ENCODE measurements at regions not wholly inside any gene's neighbourhood (a gene's known extent, or its start where the extent isn't known, plus 50 kb on each side); places are given as distances from the start of the nearest gene placed in this dataset.

- POLR2A ChIA-PET = interaction anchor here in 1 of 2 donors (0.6 kb wide), 1 partner anchor 85 kb away, joined by 5 read pairs; no protein-coding TSS in a partner anchor
Observed at GRCh38 chr15:89007989-89008388, 80.3 kb upstream of the ABHD2 start.

GRCh38 chr15:89009080-89009479 is 79.2 kb upstream of the ABHD2 start:
- Histone ChIP-seq H3K4me1 (ENCODE audit: control insufficient read depth in 1 of 2, extremely low read depth in 1 of 2, insufficient read depth in 2 of 2, low read length in 2 of 2) (no peaks in the 10 kb centered on the region), H3K27me3 (replicated peaks in 1 of 2; ENCODE audit: control insufficient read depth in 2 of 2, extremely low read depth in 1 of 2, insufficient read depth in 2 of 2, low read length in 1 of 2) (peaks cover 0 to 11% of the 10 kb centered on the region in 2 experiments), H3K9me3 (no peaks in the 10 kb centered on the region), H3K4me3 (ENCODE audit: control insufficient read depth in 1 of 2, extremely low read depth in 1 of 2, low read length in 1 of 2) (no peak overlapping the region), H3K36me3 (ENCODE audit: control insufficient read depth in 2 of 2, extremely low read depth in 1 of 2, insufficient read depth in 1 of 2, low read length in 1 of 2) (no peaks in the 10 kb centered on the region), H3K27ac (ENCODE audit: low read length) (no peak overlapping the region)
- ChIA-PET CTCF (no interaction called here), POLR2A (no interaction called here)
- no peaks in the 10 kb centered on the region for H3K4me1 Mint-ChIP-seq
- DNase-seq = no peak
- peaks cover 6 to 16% of the 10 kb centered on the region in 2 donors for H3K27me3 Mint-ChIP-seq
- no CpG with 5 or more reads among the region's 6 CpGs for WGBS (ENCODE audit: insufficient coverage)
- H3K9me3 Mint-ChIP-seq = no peaks in the 10 kb centered on the region
- no peak for ATAC-seq (replicated peaks in 1 of 4)
- no peaks in the 10 kb centered on the region for H3K36me3 Mint-ChIP-seq
- H3K4me3 Mint-ChIP-seq = no peak overlapping the region
- no peak overlapping the region for H3K27ac Mint-ChIP-seq

More at GRCh38 chr15:89007989-89008388, 80.3 kb upstream of the ABHD2 start:
- Histone ChIP-seq H3K27ac (ENCODE audit: low read length) (no peak overlapping the region), H3K36me3 (ENCODE audit: control insufficient read depth in 2 of 2, extremely low read depth in 1 of 2, insufficient read depth in 1 of 2, low read length in 1 of 2) (no peaks in the 10 kb centered on the region), H3K4me1 (ENCODE audit: control insufficient read depth in 1 of 2, extremely low read depth in 1 of 2, insufficient read depth in 2 of 2, low read length in 2 of 2) (no peaks in the 10 kb centered on the region), H3K4me3 (ENCODE audit: control insufficient read depth in 1 of 2, extremely low read depth in 1 of 2, low read length in 1 of 2) (no peak overlapping the region), H3K27me3 (replicated peaks in 1 of 2; ENCODE audit: control insufficient read depth in 2 of 2, extremely low read depth in 1 of 2, insufficient read depth in 2 of 2, low read length in 1 of 2) (peaks cover 0 to 12% of the 10 kb centered on the region in 2 experiments), H3K9me3 (no peaks in the 10 kb centered on the region)
- no peak for DNase-seq
- Mint-ChIP-seq H3K27me3 (peaks cover 6 to 16% of the 10 kb centered on the region in 2 donors), H3K36me3 (no peaks in the 10 kb centered on the region), H3K9me3 (no peaks in the 10 kb centered on the region), H3K4me1 (no peaks in the 10 kb centered on the region), H3K4me3 (no peak overlapping the region), H3K27ac (no peak overlapping the region)
- no peak for ATAC-seq (replicated peaks in 1 of 4)
- CTCF ChIA-PET = no interaction called here

DNA sequence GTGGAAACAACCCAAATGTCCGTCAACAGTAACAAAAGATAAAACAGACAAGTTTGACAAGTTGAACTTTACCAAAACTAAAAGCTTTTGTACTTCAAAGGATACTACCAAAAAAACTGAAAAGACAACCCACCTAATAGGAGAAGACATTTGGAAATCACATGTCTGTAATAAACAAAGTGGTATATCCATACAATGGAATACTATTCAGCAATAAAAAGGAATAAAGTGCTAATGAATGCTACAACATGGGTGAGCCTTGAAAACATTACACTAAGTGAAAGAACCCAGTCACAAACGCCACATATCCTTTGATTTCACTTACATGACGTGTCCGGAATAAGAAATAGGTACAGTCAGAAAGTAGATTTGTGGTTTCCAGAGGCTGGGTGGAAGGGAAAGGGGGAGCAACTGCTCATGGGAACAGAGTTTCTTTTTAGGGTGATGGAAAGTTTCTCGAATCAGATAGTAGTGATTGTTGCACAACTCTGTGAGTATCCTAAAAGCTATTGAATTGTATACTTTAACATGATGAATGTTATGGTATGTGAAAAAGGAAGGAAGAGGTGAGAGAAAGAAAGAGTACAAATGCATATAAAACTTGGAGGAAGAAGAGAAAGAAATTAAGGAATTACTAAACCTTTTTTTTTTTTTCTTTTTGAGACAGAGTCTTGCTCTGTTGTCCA is 72.7 kb upstream of the ABHD2 start:
- no peak overlapping the region for H3K27ac ChIP-seq (ENCODE audit: low read length)
- peaks cover 0 to 17% of the 10 kb centered on the region in 2 experiments for H3K27me3 ChIP-seq (replicated peaks in 1 of 2; ENCODE audit: control insufficient read depth in 2 of 2, extremely low read depth in 1 of 2, insufficient read depth in 2 of 2, low read length in 1 of 2)
- no peak overlapping the region for H3K4me3 Mint-ChIP-seq
- ATAC-seq (replicated peaks in 1 of 4) (no peak), DNase-seq (no peak)
- whole genome bisulfite sequencing (ENCODE audit: insufficient coverage) = 67% methylated on average over 1 of the region's 5 CpGs
- H3K27me3 Mint-ChIP-seq = peaks cover 5 to 10% of the 10 kb centered on the region in 2 donors
- H3K27ac Mint-ChIP-seq = no peak overlapping the region
- H3K36me3 Mint-ChIP-seq = no peaks in the 10 kb centered on the region
- ChIA-PET POLR2A (no interaction called here), CTCF (interaction anchor here in 1 of 2 donors (0.6 to 1.6 kb wide), 6 partner anchors 42 to 999 kb away, joined by 3 to 5 read pairs (median 4); no protein-coding TSS in a partner anchor)
- no peaks in the 10 kb centered on the region for H3K9me3 ChIP-seq
- H3K4me1 Mint-ChIP-seq = peaks cover 8 to 13% (median 8%) of the 10 kb centered on the region in 3 donors
- no peak overlapping the region for H3K4me3 ChIP-seq (ENCODE audit: control insufficient read depth in 1 of 2, extremely low read depth in 1 of 2, low read length in 1 of 2)
- H3K9me3 Mint-ChIP-seq = no peaks in the 10 kb centered on the region
- no peaks in the 10 kb centered on the region for H3K36me3 ChIP-seq (ENCODE audit: control insufficient read depth in 2 of 2, extremely low read depth in 1 of 2, insufficient read depth in 1 of 2, low read length in 1 of 2)
- H3K4me1 ChIP-seq (ENCODE audit: control insufficient read depth in 1 of 2, extremely low read depth in 1 of 2, insufficient read depth in 2 of 2, low read length in 2 of 2) = peaks cover 0 to 16% of the 10 kb centered on the region in 2 experiments

GRCh38 chr15:89016549-89017041 is 71.7 kb upstream of the ABHD2 start:
- Mint-ChIP-seq H3K4me3 (no peak overlapping the region), H3K27ac (no peak overlapping the region), H3K4me1 (peaks cover 8 to 13% (median 8%) of the 10 kb centered on the region in 3 donors), H3K27me3 (peaks cover 4 to 12% of the 10 kb centered on the region in 2 donors), H3K9me3 (no peaks in the 10 kb centered on the region), H3K36me3 (no peaks in the 10 kb centered on the region)
- Histone ChIP-seq H3K4me3 (ENCODE audit: control insufficient read depth in 1 of 2, extremely low read depth in 1 of 2, low read length in 1 of 2) (no peak overlapping the region), H3K27me3 (replicated peaks in 1 of 2; ENCODE audit: control insufficient read depth in 2 of 2, extremely low read depth in 1 of 2, insufficient read depth in 2 of 2, low read length in 1 of 2) (peaks cover 0 to 17% of the 10 kb centered on the region in 2 experiments), H3K27ac (ENCODE audit: low read length) (no peak overlapping the region), H3K36me3 (ENCODE audit: control insufficient read depth in 2 of 2, extremely low read depth in 1 of 2, insufficient read depth in 1 of 2, low read length in 1 of 2) (no peaks in the 10 kb centered on the region), H3K4me1 (ENCODE audit: control insufficient read depth in 1 of 2, extremely low read depth in 1 of 2, insufficient read depth in 2 of 2, low read length in 2 of 2) (peaks cover 0 to 16% of the 10 kb centered on the region in 2 experiments), H3K9me3 (no peaks in the 10 kb centered on the region)
- ChIA-PET CTCF (interaction anchor here in 1 of 2 donors (1.0 to 1.6 kb wide), 2 partner anchors 112 kb away, joined by 5 to 8 read pairs; no protein-coding TSS in a partner anchor), POLR2A (no interaction called here)
- ATAC-seq (replicated peaks in 1 of 4) = no peak
- 83% methylated on average over 7 of the region's 10 CpGs for WGBS (ENCODE audit: insufficient coverage)
- DNase-seq = no peak

- peak overlapping the region; percentile 45 to 65 (median 55) for H3K4me3 Mint-ChIP-seq
- Histone ChIP-seq H3K4me3 (ENCODE audit: control insufficient read depth in 1 of 2, extremely low read depth in 1 of 2, low read length in 1 of 2) (peak overlapping the region in 1 of 2 donors; percentile 26), H3K27me3 (replicated peaks in 1 of 2; ENCODE audit: control insufficient read depth in 2 of 2, extremely low read depth in 1 of 2, insufficient read depth in 2 of 2, low read length in 1 of 2) (peaks cover 0 to 23% of the 10 kb centered on the region in 2 experiments), H3K9me3 (no peaks in the 10 kb centered on the region), H3K4me1 (ENCODE audit: control insufficient read depth in 1 of 2, extremely low read depth in 1 of 2, insufficient read depth in 2 of 2, low read length in 2 of 2) (peaks cover 0 to 16% of the 10 kb centered on the region in 2 experiments), H3K27ac (ENCODE audit: low read length) (no peak overlapping the region), H3K36me3 (ENCODE audit: control insufficient read depth in 2 of 2, extremely low read depth in 1 of 2, insufficient read depth in 1 of 2, low read length in 1 of 2) (no peaks in the 10 kb centered on the region)
- 7% methylated on average over 30 of the region's 38 CpGs for WGBS (ENCODE audit: insufficient coverage)
- H3K4me1 Mint-ChIP-seq = peaks cover 8 to 13% (median 8%) of the 10 kb centered on the region in 3 donors
- ChIA-PET POLR2A (no interaction called here), CTCF (interaction anchor here (0.9 to 1.6 kb wide), 5 partner anchors 113 to 125 kb away, joined by 3 to 8 read pairs (median 4); partner anchors contain the start of gene HAPLN3 (in 1 of the 2))
- ATAC-seq (replicated peaks in 1 of 4) = peak; percentile 93 to 95 (median 94)
- no peaks in the 10 kb centered on the region for H3K36me3 Mint-ChIP-seq
- peak overlapping the region; percentile 53 to 76 for H3K27ac Mint-ChIP-seq
- DNase-seq = peak; percentile 56 to 92 (median 82)
- H3K27me3 Mint-ChIP-seq = peaks cover 4 to 10% of the 10 kb centered on the region in 2 donors
- H3K9me3 Mint-ChIP-seq = no peaks in the 10 kb centered on the region
Observed at GRCh38 chr15:89017370-89018066, 70.7 kb upstream of the ABHD2 start.

DNA sequence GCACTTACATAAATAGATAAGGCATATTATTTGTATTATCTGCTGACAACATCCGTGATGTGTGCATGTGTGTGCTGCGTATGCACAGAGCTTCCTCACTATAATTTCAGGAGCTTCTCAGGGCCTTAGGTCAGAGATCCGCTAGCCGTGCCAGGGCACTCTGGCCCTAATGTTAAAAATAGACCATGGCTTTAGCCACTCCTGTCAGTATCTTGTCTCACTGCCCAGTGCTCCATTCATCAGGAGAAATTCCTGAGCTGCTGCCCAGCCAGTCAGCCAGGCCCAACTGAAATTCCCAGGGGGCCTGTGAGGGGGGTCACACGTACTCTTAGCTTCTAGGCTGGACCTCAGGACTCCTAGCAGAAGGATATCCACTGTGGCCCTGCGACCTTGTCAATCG is 70.0 kb upstream of the ABHD2 start:
- Mint-ChIP-seq H3K9me3 (no peaks in the 10 kb centered on the region), H3K27me3 (peaks cover 4 to 8% of the 10 kb centered on the region in 2 donors), H3K36me3 (no peaks in the 10 kb centered on the region), H3K4me1 (peaks cover 8 to 13% (median 8%) of the 10 kb centered on the region in 3 donors), H3K4me3 (peak overlapping the region in 1 of 3 donors; percentile 65), H3K27ac (peak overlapping the region in 1 of 2 donors; percentile 76)
- ChIA-PET CTCF (interaction anchor here (0.9 to 1.6 kb wide), 4 partner anchors 113 to 126 kb away, joined by 3 to 5 read pairs (median 4); partner anchors contain the start of gene HAPLN3 (in 1 of the 2)), POLR2A (no interaction called here)
- ATAC-seq (replicated peaks in 1 of 4) (no peak), DNase-seq (no peak)
- no peaks in the 10 kb centered on the region for H3K9me3 ChIP-seq
- no peak overlapping the region for H3K27ac ChIP-seq (ENCODE audit: low read length)
- peaks cover 0 to 16% of the 10 kb centered on the region in 2 experiments for H3K4me1 ChIP-seq (ENCODE audit: control insufficient read depth in 1 of 2, extremely low read depth in 1 of 2, insufficient read depth in 2 of 2, low read length in 2 of 2)
- H3K27me3 ChIP-seq (replicated peaks in 1 of 2; ENCODE audit: control insufficient read depth in 2 of 2, extremely low read depth in 1 of 2, insufficient read depth in 2 of 2, low read length in 1 of 2) = peaks cover 0 to 21% of the 10 kb centered on the region in 2 experiments
- 100% methylated on average over 3 of the region's 7 CpGs for WGBS (ENCODE audit: insufficient coverage)
- H3K4me3 ChIP-seq (ENCODE audit: control insufficient read depth in 1 of 2, extremely low read depth in 1 of 2, low read length in 1 of 2) = no peak overlapping the region
- H3K36me3 ChIP-seq (ENCODE audit: control insufficient read depth in 2 of 2, extremely low read depth in 1 of 2, insufficient read depth in 1 of 2, low read length in 1 of 2) = no peaks in the 10 kb centered on the region

Measured in T-cell (primary cell).